HT1080 (cell line): ENCODE measurements at regions not wholly inside any gene's neighbourhood (a gene's known extent, or its start where the extent isn't known, plus 50 kb on each side); places are given as distances from the start of the nearest gene placed in this dataset. TPM values are rescaled to one million over a fixed set of nuclear protein-coding genes. Genes with fewer than 3 reads are reported as not detected.

Experiments used
- DNase-seq: peaks from one replicate; pipeline ENCODE4 v3.0.0-alpha.2; 2015; ENCODE audit warnings: low read depth
- small RNA-seq: library from RNA; depleted of rRNA; stranded (forward); fragments of <200 nt; gene quantifications from one replicate; pipeline ENCODE3, GENCODE V24; 2014

GRCh38 chr15:96266456-96266855, 64.0 kb upstream of the NR2F2 start:
- DNase-seq = no peak

DNA sequence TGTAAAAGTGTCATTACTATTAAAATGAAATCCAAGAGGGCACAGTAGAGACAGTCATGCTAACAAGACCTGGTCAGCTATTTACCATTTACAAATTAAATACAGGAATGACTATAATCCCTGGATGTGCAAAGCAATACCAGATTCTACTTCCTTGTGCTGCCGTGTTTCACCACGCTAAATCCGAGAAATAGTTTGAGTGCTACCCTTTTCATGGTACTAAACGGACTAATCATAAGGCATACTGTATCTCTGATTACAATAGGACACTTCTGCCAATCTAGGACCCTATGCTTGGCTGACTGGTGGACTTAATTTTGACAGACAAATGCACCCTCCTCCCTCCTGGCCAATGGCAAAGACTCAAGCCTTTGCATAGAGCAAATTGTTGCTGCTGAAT, 63.0 kb upstream of the NR2F2 start:
- DNase-seq = no peak

- peak; percentile 21 for DNase-seq
These were observed 61.9 kb upstream of the NR2F2 start for GRCh38 chr15:96268442-96269204.

DNA sequence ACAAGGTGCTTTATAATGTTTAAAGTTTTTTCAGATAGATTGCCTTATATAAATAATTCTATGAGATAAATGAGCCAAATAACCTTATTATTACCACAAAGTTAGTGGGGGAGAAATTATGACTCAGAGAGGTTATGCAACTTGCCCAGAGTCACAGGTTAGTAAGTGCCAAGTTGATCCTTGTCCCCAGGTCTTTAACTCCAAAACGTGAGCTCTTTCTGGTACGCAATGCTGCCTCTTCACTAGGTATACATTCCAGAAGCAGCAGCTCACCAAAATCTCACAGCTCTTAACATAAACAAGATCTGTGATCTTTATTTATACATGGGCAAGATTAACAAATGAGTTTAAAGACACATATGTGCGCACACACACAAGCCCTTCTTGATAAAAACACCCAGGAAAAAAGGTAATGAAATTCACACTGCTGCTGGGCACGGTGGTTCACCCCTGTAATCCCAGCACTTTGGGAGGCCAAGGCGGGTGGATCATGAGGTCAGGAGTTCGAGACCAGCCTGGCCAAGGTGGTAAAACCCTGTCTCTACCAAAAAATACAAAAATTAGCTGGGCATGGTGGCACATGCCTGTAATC, 59.8 kb upstream of the NR2F2 start:
- DNase-seq = peak; percentile 28

- no peak for DNase-seq
These were observed 58.1 kb upstream of the NR2F2 start for GRCh38 chr15:96272427-96272826.

DNA sequence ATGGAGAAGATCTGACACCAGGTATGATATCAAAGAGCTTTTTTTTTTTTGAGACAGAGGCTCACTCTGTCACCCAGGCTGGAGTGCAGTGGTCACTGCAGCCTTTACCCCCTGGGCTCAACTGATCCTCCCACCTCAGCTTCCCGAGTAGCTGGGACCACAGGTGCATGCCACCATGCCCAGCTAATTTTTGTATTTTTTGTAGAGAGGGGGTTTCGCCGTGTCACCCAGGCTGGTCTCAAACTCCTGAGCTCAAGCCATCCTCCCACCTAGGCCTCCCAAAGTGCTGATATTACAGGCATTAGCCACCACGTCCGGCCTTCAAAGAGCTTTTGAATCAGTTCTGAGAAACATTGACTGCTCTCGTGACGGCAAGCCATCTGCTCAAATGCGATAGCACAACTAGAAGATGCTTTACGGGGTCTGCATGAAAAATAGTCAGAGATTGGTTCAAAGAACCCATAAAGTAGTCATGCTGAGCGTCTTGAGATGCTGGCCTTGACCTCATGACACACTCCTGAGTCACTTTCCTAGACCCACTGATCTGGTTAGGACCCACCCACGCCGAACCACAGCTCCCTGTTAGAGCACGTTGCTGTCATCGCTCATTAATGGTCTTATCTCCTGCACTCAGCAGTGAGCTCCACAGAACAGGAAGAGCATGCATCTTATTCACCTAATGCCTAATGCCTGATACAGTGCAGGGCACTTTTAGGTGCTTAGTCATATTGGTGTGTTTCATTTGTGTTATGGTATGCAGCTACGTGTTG, 57.0 kb upstream of the NR2F2 start:
- DNase-seq = peak; percentile 100

DNA sequence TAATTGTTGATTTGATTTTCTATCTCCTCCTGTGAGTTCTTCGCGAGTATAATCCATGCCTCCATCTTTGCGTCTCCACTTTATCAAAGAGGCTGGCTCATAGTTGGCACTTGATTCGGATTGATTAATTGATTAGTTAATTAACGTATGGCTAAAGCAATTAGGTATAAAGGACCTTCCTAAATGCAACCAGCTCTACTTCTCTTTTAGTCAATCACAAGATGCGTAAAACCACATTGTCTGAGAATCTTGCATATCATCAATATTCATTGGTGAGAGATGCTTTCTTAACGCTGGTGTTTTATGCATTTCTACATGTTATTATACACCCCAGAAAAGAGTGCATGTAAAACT, 56.4 kb upstream of the NR2F2 start:
- DNase-seq = no peak

GRCh38 chr15:96274698-96275097, 55.8 kb upstream of the NR2F2 start:
- peak; percentile 57 for DNase-seq

GRCh38 chr15:96276438-96277210, 53.9 kb upstream of the NR2F2 start:
- DNase-seq = peak; percentile 68

Small RNA genes in the stretch of these regions (small RNA-seq; reads per million reads assigned to genes)
- gene AC012409.4 (not detected), gene RNU2-3P (0.80 reads per million, percentile 69 among the genes with 10 or more reads in this experiment)
